Heart right ventricle (tissue), 16 donors: ENCODE measurements at regions not wholly inside any gene's neighbourhood (a gene's known extent, or its start where the extent isn't known, plus 50 kb on each side); places are given as distances from the start of the nearest gene placed in this dataset.

Source experiments
- ATAC-seq, 8 donors: fragments of 200-7000 bp; cut with Tn5 transposase; one replicate each; pipeline ENCODE4 v1.9.1; 2020; ENCODE audit warnings: mild to moderate bottlenecking in 8 of 8, moderate library complexity in 8 of 8, moderate number of reproducible peaks in 1 of 8
- DNase-seq, 2 donors: peaks; one replicate each; pipeline ENCODE4 v3.0.0-alpha.2; 2020
- H3K27ac ChIP-seq, 10 donors: fragments of 200-600 bp; sonication (generic) in 2 of 10; one replicate each; pipeline versions ENCODE4 v1.5.0 to v1.8.0; 2020 to 2022; ENCODE audit warnings: mild to moderate bottlenecking in 3 of 10
- H3K27me3 ChIP-seq, 7 donors: fragments of 200-600 bp; one replicate each; pipeline ENCODE4 v1.8.0; 2021 to 2022; ENCODE audit warnings: mild to moderate bottlenecking in 2 of 7
- H3K36me3 ChIP-seq, 9 donors: fragments of 200-600 bp; sonication (generic) in 1 of 9; one replicate each; pipeline versions ENCODE4 v1.5.0 to v1.8.0; 2020 to 2022; ENCODE audit warnings: mild to moderate bottlenecking in 2 of 9
- H3K4me1 ChIP-seq, 9 donors: fragments of 200-600 bp; sonication (generic) in 1 of 9; one replicate each; pipeline versions ENCODE4 v1.5.0 to v1.8.0; 2020 to 2022; ENCODE audit warnings: mild to moderate bottlenecking in 4 of 9
- H3K4me3 ChIP-seq, 10 donors: fragments of 200-600 bp; sonication (generic) in 2 of 10; one replicate each; pipeline versions ENCODE4 v1.5.0 to v1.8.0; 2020 to 2022; ENCODE audit warnings: mild to moderate bottlenecking in 7 of 10, moderate library complexity in 2 of 10
- H3K9me3 ChIP-seq, 11 donors: fragments of 200-600 bp in 10 of 11; sonication (generic) in 2 of 11; one replicate each; pipeline versions ENCODE4 v1.5.0 to v1.8.0; 2013 to 2022; ENCODE audit warnings: mild to moderate bottlenecking in 2 of 11, control low read depth in 1 of 11, moderate library complexity in 1 of 11
- CTCF ChIP-seq, 9 donors: fragments of 200-600 bp; sonication (generic) in 2 of 9; IDR thresholded peaks; one replicate each; pipeline versions ENCODE4 v1.5.0 to v1.8.0; 2021 to 2022; ENCODE audit warnings: antibody characterized with exemption in 9 of 9, mild to moderate bottlenecking in 5 of 9, moderate library complexity in 1 of 9
- WGBS, 2 donors: extraction: QIAGEN DNeasy Blood & Tissue Kit; methylation state at CpG; one replicate each; pipeline ENCODE4 v1.1.7; 2013; ENCODE audit warnings: inconsistent platforms in 1 of 2; 5-methylcytosine and 5-hydroxymethylcytosine counted together
- intact Hi-C, 10 donors: fragments of 100-400 bp; cut with DNase I; formaldehyde crosslinking; loops; one replicate each; pipeline versions ENCODE4 v1.11.1 to v1.14.2; 2022
- donor health status: Arrhythmogenic right ventricular cardiomyopathy.
- donor health status: ischemic (EF 13 %, LVEDD 7.1; RV severe dilation, severe dysfunction).
- donor health status: healthy with polysubstance abuse.
- donor health status: DM: no; HTN: yes; CAD: no.
- donor health status: DM: no; HTN: no; CAD: no.
- donor health status: ischemic (EF 25% LVEDD 6.9; RV normal size, moderate dysfunction).
- donor health status: ischemic (EF 25% LVEDD 5.7; RV mildly dilated, moderate dysfunction).
- donor health status: healthy.
- donor health status: DM: yes; HTN: yes; CAD: no.
- donor health status: Ischemic cardiomyopathy.
- donor health status: ischemic (EF 35%, LVEDD 5.7; RV mildly dilated, moderate dysfunction).
- donor health status: nonischemic (EF 11% LVEDD 7.7; RV severe dilation, severe dysfunction).
- donor health status: DM: yes; HTN: yes; CAD: no.
- donor health status: PGD.
- donor health status: ischemic (EF 29% LVEDD 5.4; RV normal size, mild dysfunction).
- donor health status: nonischemic (EF 23%, LVEDD 6.1; RV moderate dilation, normal function).

- DNase-seq (no peak), ATAC-seq (no peak)
- no peak overlapping the region for H3K27ac ChIP-seq
- no peaks in the 10 kb centered on the region for H3K27me3 ChIP-seq
- no peaks in the 10 kb centered on the region for H3K4me1 ChIP-seq
- peaks cover 0 to 3% (median 0%) of the 10 kb centered on the region in 11 donors for H3K9me3 ChIP-seq
- no peak overlapping the region for H3K4me3 ChIP-seq
- H3K36me3 ChIP-seq = no peaks in the 10 kb centered on the region
- intact Hi-C loops = no loop called here
- 76 to 96% methylated on average over 1 of the region's 1 CpG for WGBS, 2 donors
- no peak for TF ChIP-seq CTCF (IDR thresholded peaks at IDR 0.05)
Observed at GRCh38 chr4:166222271-166222670, 349.2 kb downstream of the TLL1 start.

GRCh38 chr4:166228112-166228511 is 355.1 kb downstream of the TLL1 start:
- intact Hi-C loops = no loop called here
- ATAC-seq (no peak), DNase-seq (no peak)
- Histone ChIP-seq H3K27ac (no peak overlapping the region), H3K4me1 (no peaks in the 10 kb centered on the region), H3K36me3 (no peaks in the 10 kb centered on the region), H3K27me3 (no peaks in the 10 kb centered on the region), H3K4me3 (no peak overlapping the region), H3K9me3 (peaks cover 0 to 15% (median 0%) of the 10 kb centered on the region in 11 donors)
- TF ChIP-seq CTCF (IDR thresholded peaks at IDR 0.05) = no peak
- 90 to 95% methylated on average over 10 of the region's 10 CpGs for WGBS, 2 donors

GRCh38 chr4:166229799-166230198 is 356.8 kb downstream of the TLL1 start:
- no peak overlapping the region for H3K27ac ChIP-seq
- DNase-seq = no peak
- ATAC-seq = no peak
- TF ChIP-seq CTCF (IDR thresholded peaks at IDR 0.05) = no peak
- H3K27me3 ChIP-seq = no peaks in the 10 kb centered on the region
- WGBS, 2 donors = 87 to 94% methylated on average over 1 of the region's 1 CpG
- H3K4me1 ChIP-seq = no peaks in the 10 kb centered on the region
- H3K9me3 ChIP-seq = peaks cover 0 to 19% (median 0%) of the 10 kb centered on the region in 11 donors
- intact Hi-C loops = no loop called here
- H3K4me3 ChIP-seq = no peak overlapping the region
- H3K36me3 ChIP-seq = no peaks in the 10 kb centered on the region

GRCh38 chr4:166230841-166231240 is 357.8 kb downstream of the TLL1 start:
- H3K4me3 ChIP-seq = no peak overlapping the region
- H3K27me3 ChIP-seq = no peaks in the 10 kb centered on the region
- H3K4me1 ChIP-seq = no peaks in the 10 kb centered on the region
- no peak for TF ChIP-seq CTCF (IDR thresholded peaks at IDR 0.05)
- intact Hi-C loops = no loop called here
- peaks cover 0 to 21% (median 0%) of the 10 kb centered on the region in 11 donors for H3K9me3 ChIP-seq
- H3K27ac ChIP-seq = no peak overlapping the region
- DNase-seq = no peak
- no peaks in the 10 kb centered on the region for H3K36me3 ChIP-seq
- 66 to 70% methylated on average over 1 of the region's 1 CpG for WGBS, 2 donors
- ATAC-seq = no peak
